Psoas muscle (tissue), 7 donors: ENCODE measurements at regions not wholly inside any gene's neighbourhood (a gene's known extent, or its start where the extent isn't known, plus 50 kb on each side); places are given as distances from the start of the nearest gene placed in this dataset.

Experiments used
- ATAC-seq, 4 donors: fragments of 200-7000 bp; cut with Tn5 transposase; one replicate each; pipeline ENCODE4 v1.9.1; 2020; ENCODE audit warnings: moderate library complexity in 3 of 4, mild to moderate bottlenecking in 2 of 4
- DNase-seq, 2 donors: peaks; one replicate each; pipeline ENCODE4 v3.0.0-alpha.2; 2020
- H3K27ac ChIP-seq: fragments of 200-600 bp; one replicate; pipeline ENCODE4 v1.8.0; 2022
- H3K27me3 ChIP-seq, 3 donors: fragments of 200-600 bp in 1 of 3; one replicate each; pipeline versions ENCODE4 v1.6.1 to v1.8.0; 2013 to 2022; ENCODE audit warnings: low read length in 2 of 3, mild to moderate bottlenecking in 2 of 3, moderate library complexity in 1 of 3; ENCODE audit not compliant: insufficient read depth in 3 of 3
- H3K36me3 ChIP-seq, 2 donors: fragments of 200-600 bp in 1 of 2; one replicate each; pipeline versions ENCODE4 v1.6.1 to v1.8.0; 2013 to 2022; ENCODE audit warnings: low read depth in 1 of 2, mild to moderate bottlenecking in 1 of 2, moderate library complexity in 1 of 2; ENCODE audit not compliant: insufficient read depth in 1 of 2
- H3K4me1 ChIP-seq: fragments of 200-600 bp; one replicate; pipeline ENCODE4 v1.8.0; 2022
- H3K4me3 ChIP-seq: fragments of 200-600 bp; one replicate; pipeline ENCODE4 v1.8.0; 2022; ENCODE audit warnings: mild to moderate bottlenecking
- H3K9me3 ChIP-seq: fragments of 200-600 bp; one replicate; pipeline ENCODE4 v1.8.0; 2022
- WGBS, 3 donors: extraction: QIAGEN DNeasy Blood & Tissue Kit; methylation state at CpG; one replicate each; pipeline versions ENCODE4 v1.1.6 to v1.1.7; 2013; 5-methylcytosine and 5-hydroxymethylcytosine counted together
- intact Hi-C, 2 donors: fragments of 100-400 bp; cut with DNase I; formaldehyde crosslinking; loops; one replicate each; pipeline versions ENCODE4 v1.11.0 to v1.14.2; 2022
- TF ChIP-seq, protein P1 (sequence below): fragments of 200-600 bp; IDR thresholded peaks from one replicate; pipeline ENCODE4 v1.8.0; 2022; ENCODE audit warnings: antibody characterized with exemption
- donor health status: healthy with polysubstance abuse.
- donor health status: DM: no; HTN: no; CAD: no; lungs with moderate emphysema.
- donor health status: Bipolar disorder and iron deficiency.
- donor health status: healthy.
- donor health status: DM: yes; HTN: yes; CAD: no.
- donor health status: DM: no; HTN: no; CAD: no.
- donor health status: DM: yes; HTN: yes; CAD: no.

DNA sequence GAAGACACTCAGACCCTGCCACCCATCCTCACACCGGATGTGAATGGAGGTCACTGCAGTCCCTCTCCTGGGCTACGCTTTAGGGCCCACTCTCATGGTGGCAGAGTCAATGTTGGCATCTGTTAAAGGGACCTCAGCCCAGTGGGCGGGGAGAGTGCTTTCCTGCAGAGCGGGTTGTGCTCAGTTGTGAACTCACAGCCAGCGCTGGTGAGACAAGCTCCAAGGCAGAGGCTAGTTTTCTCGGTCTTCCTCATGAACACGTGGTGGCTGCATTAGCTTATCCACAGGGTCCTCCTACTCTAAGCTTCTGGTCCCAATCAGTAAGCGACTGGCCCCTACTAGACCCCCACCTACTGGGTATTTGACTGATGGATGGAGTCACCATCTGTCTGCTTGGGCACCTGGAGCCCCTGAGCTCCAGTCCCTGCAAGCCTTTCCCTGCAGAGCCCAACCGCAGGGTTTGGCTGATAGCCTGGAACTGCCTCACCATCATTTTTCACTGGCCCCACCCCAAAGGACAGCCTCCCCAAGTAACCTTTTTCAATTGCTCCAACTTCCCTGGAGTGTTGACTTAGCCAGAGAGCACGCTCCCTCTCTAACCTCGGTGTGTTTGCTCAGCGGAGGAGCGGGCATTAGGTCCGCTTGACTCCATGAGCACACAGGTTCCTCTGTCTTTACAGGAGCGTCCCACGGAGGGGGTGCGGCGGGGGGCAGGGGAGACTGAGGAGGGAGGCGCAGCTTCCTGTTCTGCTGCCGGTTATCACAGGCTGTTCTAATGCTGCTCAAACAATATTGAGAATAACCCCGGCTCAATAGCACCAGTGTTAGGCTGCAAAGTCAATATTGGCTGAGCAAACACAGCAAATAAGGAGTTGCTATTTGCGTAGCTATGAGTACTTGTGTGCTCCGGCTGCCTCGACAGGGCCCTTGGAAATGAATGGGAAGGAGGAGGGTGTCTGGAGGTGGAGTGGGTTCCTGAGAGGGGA, 141.7 kb downstream of the RPLP1 start:
- ATAC-seq, result peak; percentile 19 to 64 (median 48)
- peak overlapping the region; percentile 25 for H3K4me3 ChIP-seq

DNA sequence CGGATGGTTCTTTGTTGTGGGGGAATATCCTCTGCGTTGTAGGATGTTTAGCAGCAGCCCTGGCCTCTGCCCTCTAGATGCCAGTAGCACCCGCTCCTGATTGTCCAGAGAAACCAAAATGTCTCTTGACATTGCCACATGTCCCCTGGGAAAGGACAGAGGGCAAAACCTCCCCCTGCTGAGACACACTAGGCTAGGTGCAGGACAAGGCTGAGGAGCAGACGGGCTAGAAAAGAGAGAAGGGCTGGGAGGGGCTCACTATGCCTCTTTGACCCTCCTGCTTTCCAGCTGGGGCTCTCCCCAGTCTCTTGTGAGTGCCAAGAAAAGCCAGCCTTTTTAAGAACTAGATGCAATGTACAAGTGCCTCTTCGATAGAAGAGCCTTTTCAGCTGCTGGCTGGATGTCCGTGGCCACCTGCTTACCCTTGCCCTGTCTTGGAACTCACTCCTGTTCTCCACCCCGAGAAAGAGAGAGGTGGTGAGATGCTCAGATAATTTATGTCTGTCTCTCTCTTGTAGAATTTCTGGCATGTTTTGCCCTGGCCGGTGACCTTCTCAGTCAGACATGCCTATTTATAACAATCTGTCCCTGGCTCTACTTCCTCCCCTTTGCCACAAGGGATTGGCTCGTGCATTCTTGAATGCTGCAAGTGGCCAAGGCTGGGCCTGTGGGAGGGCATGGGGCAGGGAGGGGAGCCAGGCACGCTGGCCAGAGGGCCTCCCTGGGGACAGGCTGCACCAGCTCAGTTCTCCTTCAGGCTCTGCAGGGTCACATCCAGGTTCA, 142.6 kb downstream of the RPLP1 start:
- DNase-seq, result peak; percentile 68 to 86
- TF ChIP-seq, protein P1, sequence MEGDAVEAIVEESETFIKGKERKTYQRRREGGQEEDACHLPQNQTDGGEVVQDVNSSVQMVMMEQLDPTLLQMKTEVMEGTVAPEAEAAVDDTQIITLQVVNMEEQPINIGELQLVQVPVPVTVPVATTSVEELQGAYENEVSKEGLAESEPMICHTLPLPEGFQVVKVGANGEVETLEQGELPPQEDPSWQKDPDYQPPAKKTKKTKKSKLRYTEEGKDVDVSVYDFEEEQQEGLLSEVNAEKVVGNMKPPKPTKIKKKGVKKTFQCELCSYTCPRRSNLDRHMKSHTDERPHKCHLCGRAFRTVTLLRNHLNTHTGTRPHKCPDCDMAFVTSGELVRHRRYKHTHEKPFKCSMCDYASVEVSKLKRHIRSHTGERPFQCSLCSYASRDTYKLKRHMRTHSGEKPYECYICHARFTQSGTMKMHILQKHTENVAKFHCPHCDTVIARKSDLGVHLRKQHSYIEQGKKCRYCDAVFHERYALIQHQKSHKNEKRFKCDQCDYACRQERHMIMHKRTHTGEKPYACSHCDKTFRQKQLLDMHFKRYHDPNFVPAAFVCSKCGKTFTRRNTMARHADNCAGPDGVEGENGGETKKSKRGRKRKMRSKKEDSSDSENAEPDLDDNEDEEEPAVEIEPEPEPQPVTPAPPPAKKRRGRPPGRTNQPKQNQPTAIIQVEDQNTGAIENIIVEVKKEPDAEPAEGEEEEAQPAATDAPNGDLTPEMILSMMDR, result no peak
- Histone ChIP-seq H3K27me3 (no peaks in the 10 kb centered on the region), H3K36me3 (no peaks in the 10 kb centered on the region), H3K27ac (peak overlapping the region; percentile 80), H3K9me3 (no peaks in the 10 kb centered on the region), H3K4me1 (peaks cover 28% of the 10 kb centered on the region), H3K4me3 (peak overlapping the region; percentile 25)
- intact Hi-C loops, result no loop called here
- ATAC-seq, result peak; percentile 95 to 96 (median 95)
- 7 to 11% (median 8%) methylated on average over 10 of the region's 10 CpGs for WGBS, 3 donors

More for the DNA sequence above, 141.7 kb downstream of the RPLP1 start:
- Histone ChIP-seq H3K4me1 (peaks cover 33% of the 10 kb centered on the region), H3K27me3 (no peaks in the 10 kb centered on the region), H3K27ac (peak overlapping the region; percentile 80), H3K9me3 (no peaks in the 10 kb centered on the region), H3K36me3 (no peaks in the 10 kb centered on the region)
- 23 to 29% (median 25%) methylated on average over 24 of the region's 24 CpGs for WGBS, 3 donors
- TF ChIP-seq, protein P1, result no peak
- intact Hi-C loops, result no loop called here
- DNase-seq, result peak; percentile 41 to 59

DNA sequence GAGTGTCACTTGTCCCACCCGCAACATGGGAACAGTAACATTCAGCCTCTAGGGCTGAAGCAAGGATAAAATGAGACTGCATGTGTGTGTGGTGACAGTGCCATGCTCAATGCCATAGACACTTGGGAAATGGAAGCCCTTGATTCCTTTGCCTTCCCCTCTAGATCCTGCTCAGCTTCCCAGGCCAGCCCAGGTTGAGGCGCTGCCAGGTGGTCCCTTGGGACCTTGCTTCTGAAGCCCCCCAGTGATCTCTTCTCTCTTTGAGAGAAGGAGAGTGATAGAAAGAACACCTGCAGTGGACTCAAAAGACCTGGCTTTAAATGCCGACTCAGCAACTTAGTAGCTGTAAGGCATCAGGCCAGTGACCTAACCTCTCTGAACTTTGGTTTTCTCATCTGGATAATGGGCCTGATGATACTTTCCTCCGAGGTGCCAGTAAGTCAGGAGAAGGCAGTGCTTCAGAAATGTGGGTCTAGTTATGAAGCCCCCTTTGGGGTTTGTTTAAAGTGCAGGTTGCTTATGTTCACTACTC, 144.5 kb downstream of the RPLP1 start:
- DNase-seq, result no peak
- Histone ChIP-seq H3K36me3 (no peaks in the 10 kb centered on the region), H3K27ac (no peak overlapping the region), H3K9me3 (no peaks in the 10 kb centered on the region), H3K4me3 (no peak overlapping the region), H3K27me3 (no peaks in the 10 kb centered on the region), H3K4me1 (peaks cover 34% of the 10 kb centered on the region)
- 92 to 93% (median 93%) methylated on average over 4 of the region's 4 CpGs for WGBS, 3 donors
- no peak for ATAC-seq
- intact Hi-C loops, result no loop called here
- TF ChIP-seq, protein P1, result no peak

DNA sequence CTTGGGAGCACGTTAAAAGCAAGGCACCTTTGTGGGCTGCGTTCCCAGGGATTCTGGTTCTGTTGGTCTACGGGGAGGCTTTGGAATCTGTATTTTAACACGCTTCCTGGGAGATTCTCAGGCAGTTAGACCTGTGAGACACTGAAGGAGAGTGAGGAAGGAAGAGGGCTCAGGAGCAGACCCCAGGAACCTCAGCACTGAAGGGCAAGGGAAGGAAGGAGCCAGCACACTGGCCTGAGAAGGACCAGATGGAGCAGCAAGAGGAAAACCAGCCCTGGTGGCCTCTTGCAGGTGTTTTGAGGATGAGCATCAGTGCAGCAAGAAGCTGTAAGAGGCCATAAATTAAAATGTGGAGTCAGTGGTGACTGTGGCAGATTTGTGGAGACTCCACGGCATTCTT, 146.7 kb downstream of the RPLP1 start:
- ATAC-seq (no peak), DNase-seq (no peak)
- peaks cover 0 to 4% (median 0%) of the 10 kb centered on the region in 3 donors for H3K27me3 ChIP-seq
- TF ChIP-seq, protein P1, result no peak
- no peaks in the 10 kb centered on the region for H3K9me3 ChIP-seq
- H3K36me3 ChIP-seq, result no peaks in the 10 kb centered on the region
- intact Hi-C loops, result no loop called here
- H3K27ac ChIP-seq, result no peak overlapping the region
- 90 to 93% (median 93%) methylated on average over 5 of the region's 5 CpGs for WGBS, 3 donors
- H3K4me1 ChIP-seq, result peaks cover 28% of the 10 kb centered on the region
- H3K4me3 ChIP-seq, result no peak overlapping the region
